GM13977 (cell line): ENCODE measurements at regions not wholly inside any gene's neighbourhood (a gene's known extent, or its start where the extent isn't known, plus 50 kb on each side); places are given as distances from the start of the nearest gene placed in this dataset.

Source experiments
- DNase-seq: peaks from one replicate; pipeline ENCODE4 v3.0.0; 2012; ENCODE audit warnings: low spot score
- in situ Hi-C: fragments of 300-500 bp; cut with MboI; formaldehyde crosslinking; loops from one replicate; pipeline ENCODE4 v1.12.0; 2022; ENCODE audit warnings: low sequenced_read_pairs, low pct_unique_long_range_greater_than_20kb, mixed read lengths, inconsistent platforms; ENCODE audit not compliant: unreplicated experiment
- TF ChIP-seq, protein P1 (sequence below): IDR thresholded peaks from 2 replicates; pipeline ENCODE4 v1.5.1; 2012; ENCODE audit warnings: mild to moderate bottlenecking, control low read depth; ENCODE audit not compliant: insufficient read depth; ENCODE audit errors: extremely low read depth, missing control alignments

DNA sequence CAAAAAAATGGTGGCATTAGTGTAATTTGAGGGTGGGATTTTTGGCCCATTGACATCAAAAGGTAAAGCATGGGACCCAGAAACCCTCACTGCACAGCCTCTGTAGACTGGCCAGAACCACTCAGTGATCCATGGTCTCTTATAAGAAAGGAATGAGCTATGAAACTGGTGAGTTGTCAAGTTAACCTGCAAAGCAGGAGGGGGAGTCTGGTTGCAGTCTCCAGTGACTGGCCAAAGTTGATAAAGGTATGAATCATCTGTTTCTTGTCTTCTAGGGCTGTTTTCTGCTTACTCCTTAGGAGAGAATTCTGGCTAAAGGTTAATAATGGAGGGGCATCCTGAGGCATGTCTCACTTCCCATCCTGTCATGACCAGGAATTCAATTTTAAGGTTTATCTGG lies 325.2 kb downstream of the TLR4 start:
- in situ Hi-C loops = no loop called here
- TF ChIP-seq, protein P1, sequence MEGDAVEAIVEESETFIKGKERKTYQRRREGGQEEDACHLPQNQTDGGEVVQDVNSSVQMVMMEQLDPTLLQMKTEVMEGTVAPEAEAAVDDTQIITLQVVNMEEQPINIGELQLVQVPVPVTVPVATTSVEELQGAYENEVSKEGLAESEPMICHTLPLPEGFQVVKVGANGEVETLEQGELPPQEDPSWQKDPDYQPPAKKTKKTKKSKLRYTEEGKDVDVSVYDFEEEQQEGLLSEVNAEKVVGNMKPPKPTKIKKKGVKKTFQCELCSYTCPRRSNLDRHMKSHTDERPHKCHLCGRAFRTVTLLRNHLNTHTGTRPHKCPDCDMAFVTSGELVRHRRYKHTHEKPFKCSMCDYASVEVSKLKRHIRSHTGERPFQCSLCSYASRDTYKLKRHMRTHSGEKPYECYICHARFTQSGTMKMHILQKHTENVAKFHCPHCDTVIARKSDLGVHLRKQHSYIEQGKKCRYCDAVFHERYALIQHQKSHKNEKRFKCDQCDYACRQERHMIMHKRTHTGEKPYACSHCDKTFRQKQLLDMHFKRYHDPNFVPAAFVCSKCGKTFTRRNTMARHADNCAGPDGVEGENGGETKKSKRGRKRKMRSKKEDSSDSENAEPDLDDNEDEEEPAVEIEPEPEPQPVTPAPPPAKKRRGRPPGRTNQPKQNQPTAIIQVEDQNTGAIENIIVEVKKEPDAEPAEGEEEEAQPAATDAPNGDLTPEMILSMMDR = no peak
- DNase-seq = no peak

DNA sequence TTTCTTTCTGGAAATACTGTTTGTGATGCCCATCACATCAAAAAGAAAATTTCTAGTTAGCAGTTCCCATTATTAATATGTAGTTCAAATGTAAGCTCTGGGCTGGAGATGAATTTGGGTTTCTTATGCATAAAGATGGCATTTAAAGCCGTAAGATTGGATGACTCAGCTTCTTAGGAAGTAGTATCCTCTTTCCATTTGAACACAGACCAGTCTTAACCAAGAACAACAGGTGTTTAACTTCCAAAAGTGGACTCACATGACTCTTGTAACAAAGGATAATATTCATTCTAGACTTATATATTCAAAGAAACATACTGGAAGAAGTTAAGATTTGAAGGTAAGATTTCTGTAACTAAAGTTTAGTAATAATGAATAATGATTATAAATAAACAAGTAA lies 330.5 kb downstream of the TLR4 start:
- TF ChIP-seq, protein P1 = no peak
- in situ Hi-C loops = no loop called here

DNA sequence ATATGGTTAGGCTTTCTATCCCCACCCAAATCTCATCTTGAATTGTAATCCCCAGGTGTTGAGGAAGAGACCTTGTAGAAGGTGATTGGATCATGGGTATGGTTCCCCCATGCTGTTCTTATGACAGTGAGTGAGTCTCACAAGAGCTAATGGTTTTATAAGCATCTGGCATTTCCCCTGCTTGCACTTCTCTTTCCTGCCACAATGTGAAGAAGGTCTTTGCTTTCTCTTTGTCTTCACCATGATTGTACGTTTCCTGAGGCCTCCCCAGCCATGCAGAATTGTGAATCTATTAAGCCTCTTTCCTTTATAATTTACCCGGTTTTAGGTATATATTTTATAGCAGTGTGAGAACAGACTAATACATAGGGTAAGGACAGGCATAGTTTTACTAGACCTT lies 334.5 kb downstream of the TLR4 start:
- in situ Hi-C loops = no loop called here
- DNase-seq = no peak
- TF ChIP-seq, protein P1 = no peak

More for the DNA sequence above, 330.5 kb downstream of the TLR4 start:
- DNase-seq = no peak

DNA sequence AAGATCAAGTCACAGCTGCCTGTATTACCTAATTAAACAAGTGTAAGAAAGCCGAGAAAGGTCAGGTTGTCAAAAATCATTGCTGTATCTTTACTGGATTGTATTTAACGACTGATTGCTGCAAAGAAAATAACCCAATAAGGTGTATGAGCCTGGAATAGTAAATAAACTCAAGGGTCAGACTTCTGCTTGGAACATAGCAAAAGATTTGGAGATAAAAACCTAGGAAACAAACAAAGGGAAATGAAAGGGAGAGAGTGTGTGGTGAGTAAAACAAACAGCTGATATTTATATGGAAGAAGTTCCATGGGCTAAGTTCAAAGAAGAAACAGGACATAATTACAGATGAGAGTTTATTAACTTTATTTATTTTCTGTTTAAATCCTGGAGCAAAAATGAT lies 354.0 kb downstream of the TLR4 start:
- TF ChIP-seq, protein P1 = no peak
- no peak for DNase-seq
- in situ Hi-C loops = no loop called here

DNA sequence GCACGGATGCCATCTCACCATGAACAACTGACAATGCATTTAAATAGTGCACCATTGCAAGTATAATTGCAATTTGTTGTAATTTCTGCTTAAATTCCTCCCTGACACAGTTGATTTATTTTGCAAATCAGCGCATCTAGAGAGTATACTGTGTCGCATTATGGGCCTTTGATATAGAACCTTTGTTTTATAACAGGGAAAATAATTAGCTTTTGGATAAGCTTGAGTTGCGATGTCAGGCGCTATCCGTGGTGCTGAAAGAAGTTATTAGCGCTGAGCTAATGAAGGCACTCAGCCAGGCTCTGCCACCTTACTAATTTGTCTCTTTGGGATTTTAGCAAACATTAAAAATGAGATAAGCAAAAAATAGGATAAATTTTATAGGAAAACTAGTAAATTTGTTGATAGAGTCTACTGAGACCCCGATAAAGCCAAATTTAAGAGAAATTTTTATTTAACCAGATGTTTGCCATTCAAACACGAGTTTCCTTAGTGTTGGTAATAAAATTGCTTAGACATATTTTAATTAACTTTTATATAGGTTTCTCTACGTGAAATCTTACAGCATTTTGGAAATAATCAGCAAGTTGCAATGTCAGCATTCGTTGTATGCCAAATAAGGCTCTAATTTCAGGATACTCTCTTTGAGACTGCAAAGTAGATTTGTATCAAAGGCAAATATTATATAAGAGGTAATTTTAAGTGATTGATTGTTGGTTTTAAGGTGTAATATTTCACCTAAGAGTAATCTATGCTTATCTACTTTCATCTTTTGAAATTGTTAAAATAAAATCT lies 355.5 kb downstream of the TLR4 start:
- in situ Hi-C loops = no loop called here
- DNase-seq = no peak
- TF ChIP-seq, protein P1 = no peak

DNA sequence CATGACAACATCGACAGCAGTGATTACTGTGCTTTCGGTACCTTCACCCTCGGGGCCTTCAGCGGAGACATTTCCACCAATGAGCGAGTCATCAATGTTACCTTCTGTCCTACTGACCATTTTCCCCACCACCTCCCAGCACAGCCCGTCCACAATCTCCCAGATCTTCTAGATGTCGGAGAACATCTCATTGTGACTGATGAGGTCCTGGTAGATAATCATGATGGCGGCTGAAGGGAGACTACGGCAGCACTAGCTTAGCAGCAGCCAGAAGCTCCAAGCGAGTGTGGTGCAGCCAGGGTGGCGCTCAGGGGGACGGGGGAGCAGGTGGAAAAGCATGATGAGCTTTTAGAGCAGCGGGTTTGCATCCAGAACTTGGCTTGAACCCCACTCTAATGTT lies 379.0 kb downstream of the TLR4 start:
- in situ Hi-C loops = no loop called here
- DNase-seq = no peak
- TF ChIP-seq, protein P1 = no peak

DNA sequence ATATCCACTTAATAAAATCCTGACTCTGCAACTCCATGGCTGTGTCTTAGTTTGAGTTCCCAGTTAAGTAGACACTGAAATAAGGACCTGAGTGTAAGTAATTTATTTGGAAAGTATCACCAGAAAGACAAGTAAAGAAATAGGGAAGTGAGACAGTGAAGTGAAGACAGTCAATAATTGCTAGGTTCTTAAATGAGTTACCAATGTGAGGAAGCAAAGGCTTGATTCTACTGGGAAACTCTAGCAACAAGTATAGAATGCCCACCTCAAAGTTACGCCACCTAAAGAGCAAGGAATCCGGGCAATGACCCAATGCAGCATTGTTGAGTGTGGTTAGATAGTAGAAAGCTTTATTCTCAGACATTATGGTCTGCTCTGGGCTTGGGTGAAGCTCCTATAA lies 383.9 kb downstream of the TLR4 start:
- in situ Hi-C loops = no loop called here
- TF ChIP-seq, protein P1 = no peak
- DNase-seq = no peak
